SIG-M5 (cell line): ENCODE measurements at regions not wholly inside any gene's neighbourhood (a gene's known extent, or its start where the extent isn't known, plus 50 kb on each side); places are given as distances from the start of the nearest gene placed in this dataset.

Experiments
- DNase-seq: peaks from one replicate; lab custom pipeline; 2025; lab: John Stamatoyannopoulos, UW

- no peak for DNase-seq
These were observed 93.2 kb upstream of the IGF1R start for GRCh38 chr15:98555173-98555515.

GRCh38 chr15:98556321-98556720 lies 92.0 kb upstream of the IGF1R start:
- DNase-seq: no peak

GRCh38 chr15:98560338-98560737 lies 88.0 kb upstream of the IGF1R start:
- no peak for DNase-seq

- no peak for DNase-seq
These were observed 87.0 kb upstream of the IGF1R start for GRCh38 chr15:98561169-98561941.

- DNase-seq: no peak
These were observed 85.9 kb upstream of the IGF1R start for GRCh38 chr15:98562331-98562937.

GRCh38 chr15:98565566-98565965 lies 82.8 kb upstream of the IGF1R start:
- DNase-seq: no peak

GRCh38 chr15:98567951-98568350 lies 80.4 kb upstream of the IGF1R start:
- no peak for DNase-seq

- DNase-seq: no peak
These were observed 79.8 kb upstream of the IGF1R start for GRCh38 chr15:98568382-98569017.

GRCh38 chr15:98570119-98570518 lies 78.2 kb upstream of the IGF1R start:
- DNase-seq: no peak

- no peak for DNase-seq
These were observed 67.8 kb upstream of the IGF1R start for GRCh38 chr15:98580572-98580971.

GRCh38 chr15:98581715-98582114 lies 66.6 kb upstream of the IGF1R start:
- DNase-seq: no peak

GRCh38 chr15:98582900-98583554 lies 65.3 kb upstream of the IGF1R start:
- no peak for DNase-seq

- no peak for DNase-seq
These were observed 64.4 kb upstream of the IGF1R start for GRCh38 chr15:98583771-98584430.

- DNase-seq: no peak
These were observed 62.3 kb upstream of the IGF1R start for GRCh38 chr15:98586066-98586465.

GRCh38 chr15:98592136-98592535 lies 56.2 kb upstream of the IGF1R start:
- DNase-seq: no peak

- no peak for DNase-seq
These were observed 52.2 kb upstream of the IGF1R start for GRCh38 chr15:98596131-98596530.

- no peak for DNase-seq
These were observed 51.4 kb upstream of the IGF1R start for GRCh38 chr15:98596885-98597392.

- no peak for DNase-seq
These were observed 50.7 kb upstream of the IGF1R start for GRCh38 chr15:98597666-98598065.
